OCI-LY3 (cell line): ENCODE measurements at regions not wholly inside any gene's neighbourhood (a gene's known extent, or its start where the extent isn't known, plus 50 kb on each side); places are given as distances from the start of the nearest gene placed in this dataset.

ENCODE experiments used
- H2AFZ ChIP-seq: fragments of 200-600, 300-600 bp; shearing (Covaris generic); 2 replicates; pipeline ENCODE4 v1.6.0; 2014; ENCODE audit warnings: antibody characterized with exemption, low read depth, low read length
- H3K27ac ChIP-seq: fragments of 200-600, 300-600 bp; sonication (generic); 2 replicates; pipeline ENCODE4 v1.5.1; 2014; ENCODE audit warnings: mild to moderate bottlenecking, low read length, moderate library complexity, mixed read lengths
- H3K27me3 ChIP-seq: fragments of 200-600, 300-600 bp; sonication (generic); 2 replicates; pipeline ENCODE4 v1.6.1; 2014; ENCODE audit warnings: low read depth, low read length, mixed read lengths
- H3K36me3 ChIP-seq: fragments of 200-600, 300-600 bp; sonication (generic); replicated peaks from 2 replicates; pipeline ENCODE3; 2014; ENCODE audit warnings: low read depth, low read length, mixed read lengths
- H3K4me1 ChIP-seq: fragments of 300-600, 200-600 bp; sonication (generic); 2 replicates; pipeline ENCODE4 v1.6.1; 2014; ENCODE audit warnings: low read length, mixed read lengths
- H3K4me2 ChIP-seq: fragments of 200-600, 300-600 bp; sonication (generic); 2 replicates; pipeline ENCODE4 v1.6.1; 2014; ENCODE audit warnings: low read length, mixed read lengths
- H3K4me3 ChIP-seq: fragments of 300-600, 200-600 bp; sonication (generic); 2 replicates; pipeline ENCODE4 v1.5.1; 2014; ENCODE audit warnings: antibody characterized with exemption, mild to moderate bottlenecking, low read length, moderate library complexity
- H3K79me2 ChIP-seq: fragments of 300-600, 200-600 bp; shearing (Covaris generic); 2 replicates; pipeline ENCODE4 v1.6.1; 2014; ENCODE audit warnings: mild to moderate bottlenecking, low read length, mixed read lengths
- H3K9ac ChIP-seq: fragments of 300-600, 200-600 bp; shearing (Covaris generic); 2 replicates; pipeline ENCODE4 v1.6.0; 2014; ENCODE audit warnings: mild to moderate bottlenecking, low read length, moderate library complexity
- H3K9me3 ChIP-seq: fragments of 200-600, 300-600 bp; shearing (Covaris generic); 2 replicates; pipeline ENCODE4 v1.6.1; 2014; ENCODE audit warnings: low read length, mixed read lengths; ENCODE audit not compliant: insufficient read depth
- H4K20me1 ChIP-seq: fragments of 200-600, 300-600 bp; sonication (generic); 2 replicates; pipeline ENCODE4 v1.6.1; 2016; ENCODE audit warnings: low read length, mixed read lengths; ENCODE audit not compliant: insufficient read depth
- CTCF ChIP-seq: fragments of 200-600, 300-600 bp; sonication (generic); IDR thresholded peaks from 2 replicates; pipeline ENCODE4 v1.5.1; 2014; ENCODE audit warnings: antibody characterized with exemption, low read length, low read depth
- EZH2phosphoT487 ChIP-seq: fragments of 200-600 bp; shearing (Covaris generic); IDR thresholded peaks from 2 replicates; pipeline ENCODE4 v1.6.1; 2018; ENCODE audit warnings: antibody characterized with exemption, mixed run types, low read depth

GRCh38 chr13:50167224-50167947, 152.1 kb downstream of the KCNRG start:
- peak overlapping the region; percentile 46; the same call in 1 of the 2 replicates for H3K9ac ChIP-seq
- peak overlapping the region; percentile 64 for H3K27ac ChIP-seq
- H4K20me1 ChIP-seq, result no peaks in the 10 kb centered on the region
- no peak overlapping the region for H2AFZ ChIP-seq
- H3K4me3 ChIP-seq, result peak overlapping the region; percentile 60
- H3K9me3 ChIP-seq, result no peaks in the 10 kb centered on the region
- H3K4me1 ChIP-seq, result peaks cover 25% of the 10 kb centered on the region
- H3K27me3 ChIP-seq, result 0 out of 2 replicates have a peak, but pooled peaks cover 6% of the 10 kb centered on the region
- H3K4me2 ChIP-seq, result peak overlapping the region; percentile 81
- TF ChIP-seq EZH2phosphoT487 (no peak), CTCF (peak; percentile 40)
- no peaks in the 10 kb centered on the region for H3K79me2 ChIP-seq
- no peaks in the 10 kb centered on the region for H3K36me3 ChIP-seq

GRCh38 chr13:50167967-50168366, 152.7 kb downstream of the KCNRG start:
- H4K20me1 ChIP-seq, result no peaks in the 10 kb centered on the region
- H3K4me3 ChIP-seq, result peak overlapping the region; percentile 60
- no peak for TF ChIP-seq CTCF
- 0 out of 2 replicates have a peak, but pooled peaks cover 6% of the 10 kb centered on the region for H3K27me3 ChIP-seq
- no peaks in the 10 kb centered on the region for H3K79me2 ChIP-seq
- peaks cover 25% of the 10 kb centered on the region for H3K4me1 ChIP-seq
- peak overlapping the region; percentile 64; the same call in 1 of the 2 replicates for H3K27ac ChIP-seq
- no peaks in the 10 kb centered on the region for H3K9me3 ChIP-seq
- H2AFZ ChIP-seq, result no peak overlapping the region
- no peaks in the 10 kb centered on the region for H3K36me3 ChIP-seq
- peak overlapping the region; percentile 81 for H3K4me2 ChIP-seq
- peak overlapping the region; percentile 46; the same call in 1 of the 2 replicates for H3K9ac ChIP-seq

- Histone ChIP-seq H3K27ac (no peak overlapping the region), H3K4me3 (no peak overlapping the region), H2AFZ (no peak overlapping the region), H3K36me3 (no peaks in the 10 kb centered on the region), H3K9me3 (no peaks in the 10 kb centered on the region), H4K20me1 (no peaks in the 10 kb centered on the region), H3K27me3 (0 out of 2 replicates have a peak, but pooled peaks cover 6% of the 10 kb centered on the region), H3K9ac (no peak overlapping the region), H3K79me2 (no peaks in the 10 kb centered on the region), H3K4me1 (peaks cover 25% of the 10 kb centered on the region), H3K4me2 (peak overlapping the region; percentile 29)
- TF ChIP-seq CTCF (no peak), EZH2phosphoT487 (no peak)
Observed at GRCh38 chr13:50168786-50169185, 153.5 kb downstream of the KCNRG start.

GRCh38 chr13:50170447-50171037, 155.3 kb downstream of the KCNRG start:
- TF ChIP-seq CTCF, result peak; percentile 21
- no peak for TF ChIP-seq EZH2phosphoT487
- no peak overlapping the region for H2AFZ ChIP-seq

More at GRCh38 chr13:50170447-50171037, 155.3 kb downstream of the KCNRG start:
- no peaks in the 10 kb centered on the region for H3K36me3 ChIP-seq
- H3K27me3 ChIP-seq, result 0 out of 2 replicates have a peak, but pooled peaks cover 6% of the 10 kb centered on the region
- H3K4me2 ChIP-seq, result no peak overlapping the region
- H3K4me1 ChIP-seq, result peaks cover 25% of the 10 kb centered on the region
- no peak overlapping the region for H3K9ac ChIP-seq
- no peak overlapping the region for H3K27ac ChIP-seq
- H3K9me3 ChIP-seq, result no peaks in the 10 kb centered on the region
- H4K20me1 ChIP-seq, result no peaks in the 10 kb centered on the region
- H3K79me2 ChIP-seq, result no peaks in the 10 kb centered on the region
- H3K4me3 ChIP-seq, result no peak overlapping the region
